GM18951 (cell line): ENCODE measurements at regions not wholly inside any gene's neighbourhood (a gene's known extent, or its start where the extent isn't known, plus 50 kb on each side); places are given as distances from the start of the nearest gene placed in this dataset.

ENCODE experiments used
- POLR2A ChIP-seq: IDR thresholded peaks from 4 replicates; pipeline ENCODE4 v1.6.1; 2011; ENCODE audit warnings: mild to moderate bottlenecking; ENCODE audit not compliant: insufficient read length, insufficient read depth; ENCODE audit errors: extremely low read depth
- in situ Hi-C: fragments of 300-500 bp; cut with MboI; formaldehyde crosslinking; loops from one replicate; pipeline ENCODE4 v1.12.0; 2022; ENCODE audit warnings: low sequenced_read_pairs, mixed read lengths, inconsistent platforms; ENCODE audit not compliant: unreplicated experiment

- TF ChIP-seq POLR2A = no peak
- in situ Hi-C loops = no loop called here
Measured at GRCh38 chr13:105240371-105240770, 1295.1 kb downstream of the EFNB2 start.

- in situ Hi-C loops = no loop called here
- no peak for TF ChIP-seq POLR2A
Measured at GRCh38 chr13:105232439-105232838, 1303.0 kb downstream of the EFNB2 start.

- no peak for TF ChIP-seq POLR2A
- in situ Hi-C loops = no loop called here
Measured at GRCh38 chr13:105232006-105232405, 1303.5 kb downstream of the EFNB2 start.

GRCh38 chr13:105231579-105231978 lies 1303.9 kb downstream of the EFNB2 start:
- in situ Hi-C loops = no loop called here
- no peak for TF ChIP-seq POLR2A

- no peak for TF ChIP-seq POLR2A
- in situ Hi-C loops = no loop called here
Measured at GRCh38 chr13:105220881-105221280, 1314.6 kb downstream of the EFNB2 start.

GRCh38 chr13:105220063-105220462 lies 1315.4 kb downstream of the EFNB2 start:
- in situ Hi-C loops = no loop called here
- no peak for TF ChIP-seq POLR2A

GRCh38 chr13:105219651-105220050 lies 1315.8 kb downstream of the EFNB2 start:
- in situ Hi-C loops = no loop called here
- no peak for TF ChIP-seq POLR2A

- in situ Hi-C loops = no loop called here
- no peak for TF ChIP-seq POLR2A
Measured at GRCh38 chr13:105213512-105213911, 1322.0 kb downstream of the EFNB2 start.

GRCh38 chr13:105207572-105208293 lies 1327.7 kb downstream of the EFNB2 start:
- in situ Hi-C loops = no loop called here
- no peak for TF ChIP-seq POLR2A

- TF ChIP-seq POLR2A = no peak
- in situ Hi-C loops = no loop called here
Measured at GRCh38 chr13:105202354-105202753, 1333.1 kb downstream of the EFNB2 start.

- in situ Hi-C loops = no loop called here
Measured at GRCh38 chr13:105201351-105201750, 1334.1 kb downstream of the EFNB2 start.

GRCh38 chr13:105200181-105200580 lies 1335.3 kb downstream of the EFNB2 start:
- no peak for TF ChIP-seq POLR2A
- in situ Hi-C loops = no loop called here

More at GRCh38 chr13:105201351-105201750, 1334.1 kb downstream of the EFNB2 start:
- no peak for TF ChIP-seq POLR2A

GRCh38 chr13:105196052-105196451 lies 1339.4 kb downstream of the EFNB2 start:
- no peak for TF ChIP-seq POLR2A
- in situ Hi-C loops = no loop called here

- in situ Hi-C loops = no loop called here
- no peak for TF ChIP-seq POLR2A
Measured at GRCh38 chr13:105193026-105193425, 1342.4 kb downstream of the EFNB2 start.
